CD4-positive, alpha-beta T cell treated with Interleukin-15 for 1 hour (primary cell): ENCODE measurements at regions not wholly inside any gene's neighbourhood (a gene's known extent, or its start where the extent isn't known, plus 50 kb on each side); places are given as distances from the start of the nearest gene placed in this dataset.
A peak's percentile ranks its signal among the peaks of the same experiment; 100 is the strongest.

Source experiments
- DNase-seq: peaks from one replicate; pipeline ENCODE4 v3.0.0-alpha.2; 2020

DNA sequence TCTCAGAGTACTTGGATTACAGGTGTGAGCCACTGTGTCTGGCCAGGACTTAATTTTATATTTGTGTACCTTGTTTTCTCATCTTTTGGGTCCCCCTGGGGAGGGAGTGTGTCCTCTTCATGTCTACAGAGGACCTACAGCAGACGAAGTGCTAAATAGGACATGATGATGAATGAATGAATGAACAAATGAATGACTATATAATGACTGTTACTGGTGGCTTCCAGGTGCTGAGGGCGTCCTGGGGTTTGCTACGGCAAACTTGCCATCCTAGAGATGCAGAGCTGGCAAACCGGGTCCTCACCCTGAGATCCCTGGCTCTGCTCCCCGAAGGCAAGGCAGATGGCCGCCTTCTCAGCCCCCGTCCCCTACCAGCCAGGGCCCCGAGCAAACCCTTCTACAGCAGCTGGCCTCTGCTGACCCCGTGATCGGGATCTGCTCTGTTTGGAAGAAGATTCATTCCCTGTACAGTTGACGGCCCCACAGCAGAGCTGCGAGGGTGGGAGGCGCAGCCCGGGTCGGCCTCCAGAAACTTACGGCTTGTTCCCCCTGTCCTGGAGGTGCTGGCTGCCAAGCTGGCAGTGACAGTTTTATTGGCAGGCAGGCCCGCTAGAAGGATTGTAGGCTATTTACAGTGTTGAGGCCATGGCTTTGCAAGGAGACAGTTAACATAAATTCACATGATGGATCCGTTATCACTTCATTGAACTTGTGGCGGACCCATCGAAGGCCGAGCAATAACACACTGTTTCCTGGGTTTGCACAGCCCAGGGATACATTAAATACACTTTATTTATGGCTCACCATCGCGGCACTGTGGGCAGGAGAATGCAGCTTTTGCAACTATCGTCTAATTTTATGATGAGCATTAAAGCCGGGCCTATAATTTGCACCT lies 197.7 kb upstream of the GSE1 start:
- no peak for DNase-seq

DNA sequence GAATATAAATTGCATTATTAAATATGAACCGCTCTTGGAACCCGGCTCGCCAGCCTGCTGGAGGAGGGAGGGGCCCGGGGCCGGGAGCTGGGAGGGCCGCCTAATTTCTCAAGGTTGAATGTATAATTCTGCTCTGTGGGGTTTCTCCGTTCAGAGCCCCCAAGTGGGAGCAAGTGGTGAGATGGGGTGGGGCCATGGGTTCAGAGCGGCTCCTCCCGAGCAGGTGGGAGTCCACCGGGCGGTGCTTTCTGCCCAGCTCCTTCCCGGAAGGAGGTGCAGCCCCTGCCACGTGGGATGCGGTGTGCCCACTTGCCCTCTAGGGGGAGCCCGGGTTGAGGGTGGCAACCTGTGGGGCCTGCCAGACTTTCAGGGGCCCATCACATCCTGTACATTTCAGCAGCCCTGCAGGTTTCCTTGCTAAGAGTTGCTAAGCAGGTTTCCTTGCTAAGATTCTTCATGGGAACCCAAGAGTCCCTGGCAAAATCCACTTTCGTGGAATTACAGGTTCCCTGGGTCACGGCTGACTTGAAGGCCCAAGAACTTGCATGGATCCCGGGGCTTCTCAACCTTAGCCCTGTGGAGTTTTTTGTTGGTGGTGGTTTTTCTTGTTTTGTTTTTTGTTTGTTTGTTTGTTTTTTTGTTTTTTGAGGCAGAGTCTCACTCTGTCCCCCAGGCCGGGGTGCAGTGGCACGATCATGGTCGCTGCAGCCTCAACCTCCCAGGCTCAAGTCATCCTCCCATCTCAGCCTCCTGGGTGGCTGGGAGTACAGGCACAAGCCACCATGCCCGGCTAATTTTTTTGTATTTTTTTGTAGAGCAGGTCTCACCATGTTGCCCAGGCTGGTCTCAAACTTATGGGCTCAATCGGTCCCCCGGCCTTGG lies 196.7 kb upstream of the GSE1 start:
- DNase-seq: peak; percentile 68

DNA sequence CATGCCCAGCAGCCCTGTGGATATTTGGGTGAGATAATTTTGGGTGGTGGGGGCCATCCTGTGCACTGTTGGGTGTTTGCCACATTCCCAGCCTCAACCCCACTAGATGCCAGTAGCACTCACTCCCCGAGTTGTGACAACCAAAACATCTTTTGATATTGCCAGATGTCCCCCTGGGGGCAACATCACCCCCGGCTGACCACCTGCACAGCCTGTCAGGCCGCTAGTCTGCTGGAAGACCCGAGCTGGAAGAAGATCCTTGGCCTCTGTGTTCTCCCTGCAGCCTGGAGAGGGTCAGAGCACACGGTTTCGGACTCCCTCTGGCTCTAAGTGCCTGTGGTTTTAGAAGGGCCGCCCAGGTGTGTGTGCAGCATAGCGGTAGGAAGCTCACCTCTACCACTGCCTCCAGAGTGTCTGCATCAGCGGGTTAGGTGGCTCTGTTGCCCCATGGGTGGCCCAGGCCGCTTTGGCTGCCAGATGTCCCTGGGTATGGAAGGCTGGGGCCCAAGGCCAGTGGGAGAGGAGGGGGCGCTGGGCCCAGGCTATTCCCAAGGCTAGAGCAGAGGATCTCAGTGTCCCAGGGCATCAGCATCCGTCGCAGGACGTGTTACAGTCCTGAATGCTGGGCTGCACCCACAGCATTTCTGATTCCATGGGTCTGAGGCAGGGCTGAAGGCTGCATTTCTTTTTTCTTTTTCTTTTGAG lies 195.8 kb upstream of the GSE1 start:
- no peak for DNase-seq

DNA sequence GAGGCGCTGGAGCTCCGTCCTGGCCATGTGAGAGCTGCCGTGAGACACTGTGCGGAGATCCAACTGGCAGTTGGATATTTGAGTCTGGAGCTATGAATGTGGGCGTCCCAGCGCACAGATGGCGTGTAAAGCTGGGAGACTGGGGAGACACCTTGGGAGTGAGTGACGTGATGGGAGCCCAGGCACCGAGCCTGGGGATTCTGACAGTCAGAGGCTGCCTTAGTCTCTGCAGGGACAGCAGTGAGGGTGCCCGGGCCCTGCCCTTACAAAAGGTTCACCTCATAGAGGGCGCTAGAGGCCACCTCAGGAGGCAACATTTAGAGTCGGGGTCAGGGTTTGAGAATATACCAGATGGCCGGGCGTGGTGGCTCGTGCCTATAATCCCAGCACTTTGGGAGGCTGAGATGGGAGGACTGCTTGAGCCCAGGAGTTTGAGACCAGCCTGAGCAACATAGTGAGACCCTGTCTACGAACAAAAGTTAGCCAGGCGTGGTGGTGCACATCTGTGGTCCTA lies 194.1 kb upstream of the GSE1 start:
- DNase-seq: no peak

DNA sequence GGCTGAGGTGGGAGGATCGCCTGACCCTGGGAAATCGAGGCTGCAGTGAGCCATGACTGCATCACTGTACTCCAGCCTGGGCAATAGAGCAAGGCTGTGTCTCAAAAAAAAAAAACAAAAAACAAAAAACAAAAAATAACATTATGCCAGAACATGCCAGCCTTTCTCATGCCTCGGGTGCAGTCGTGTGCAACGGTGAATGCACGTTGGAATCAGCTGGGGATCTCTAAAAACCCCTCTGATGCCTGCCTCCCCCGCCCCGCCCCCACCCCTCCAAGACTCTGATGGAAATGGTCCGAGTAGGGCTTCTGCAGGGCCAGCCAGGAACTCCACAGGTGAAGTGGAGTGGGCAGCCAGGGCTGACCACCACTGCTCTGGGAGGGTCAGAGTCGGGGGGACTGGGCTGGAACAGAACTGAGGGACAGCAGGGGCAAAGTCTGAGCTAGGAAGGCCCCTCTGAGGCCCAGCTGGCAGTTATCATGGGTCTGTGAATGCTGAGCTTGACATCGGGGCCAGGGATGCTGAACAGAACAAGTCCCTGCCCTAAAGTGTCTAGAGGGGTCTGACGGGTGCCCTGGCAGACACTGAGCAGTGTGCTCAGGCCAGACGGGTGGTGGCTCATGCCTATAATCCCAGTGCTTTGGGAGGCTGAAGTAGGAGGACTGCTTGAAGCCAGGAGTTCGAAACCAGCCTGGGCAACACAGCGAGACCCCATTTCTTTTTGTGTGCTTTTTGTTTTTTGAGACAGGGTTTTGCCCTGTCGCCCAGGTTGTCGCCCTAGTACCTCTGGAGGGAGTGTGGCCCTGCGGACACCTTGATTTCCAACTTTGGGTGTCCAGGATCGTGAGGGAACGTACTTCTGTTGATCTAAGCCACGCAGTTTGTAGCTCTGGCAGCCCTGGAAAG lies 193.4 kb upstream of the GSE1 start:
- DNase-seq: no peak

DNA sequence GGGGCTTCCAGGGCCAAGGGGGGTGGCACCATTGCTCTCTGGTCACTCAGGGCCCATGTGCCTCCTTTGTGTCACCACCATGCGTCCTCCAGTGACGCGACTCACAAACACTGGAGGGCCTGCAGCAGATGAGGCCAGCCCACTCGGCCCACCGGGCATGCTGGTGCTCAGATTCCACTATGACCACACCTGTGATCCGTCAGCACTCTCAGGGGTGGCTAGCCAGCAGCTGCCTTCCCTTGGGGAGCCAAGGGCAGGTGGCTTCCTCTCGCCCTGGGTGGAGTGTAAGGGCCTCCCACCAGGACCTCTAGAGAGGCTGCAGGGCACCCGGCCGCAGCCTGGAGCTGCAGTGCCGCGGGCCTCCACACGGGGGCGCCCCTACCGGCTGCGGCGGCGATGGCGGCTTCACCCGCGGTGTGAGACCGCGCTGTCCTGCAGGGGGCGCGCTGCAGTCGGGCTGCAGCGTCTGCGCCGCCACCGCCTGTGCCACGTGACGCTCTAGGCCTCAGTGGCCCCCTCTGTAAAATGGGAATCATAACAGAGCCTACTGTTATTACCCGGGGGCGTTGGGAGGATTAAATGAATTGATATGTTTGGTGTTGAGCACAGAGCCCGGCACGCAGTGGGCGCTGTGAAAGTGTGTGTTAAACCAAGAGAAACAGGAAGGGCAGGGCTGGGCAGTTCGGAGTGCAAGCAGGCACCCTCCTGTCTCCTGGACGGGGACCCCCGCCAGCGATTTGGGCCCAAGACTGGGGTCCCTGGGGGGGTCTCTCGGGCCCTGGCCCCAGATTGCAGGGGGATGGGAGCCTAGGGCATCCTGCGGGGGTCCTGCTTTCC lies 192.4 kb upstream of the GSE1 start:
- DNase-seq: peak; percentile 65

DNA sequence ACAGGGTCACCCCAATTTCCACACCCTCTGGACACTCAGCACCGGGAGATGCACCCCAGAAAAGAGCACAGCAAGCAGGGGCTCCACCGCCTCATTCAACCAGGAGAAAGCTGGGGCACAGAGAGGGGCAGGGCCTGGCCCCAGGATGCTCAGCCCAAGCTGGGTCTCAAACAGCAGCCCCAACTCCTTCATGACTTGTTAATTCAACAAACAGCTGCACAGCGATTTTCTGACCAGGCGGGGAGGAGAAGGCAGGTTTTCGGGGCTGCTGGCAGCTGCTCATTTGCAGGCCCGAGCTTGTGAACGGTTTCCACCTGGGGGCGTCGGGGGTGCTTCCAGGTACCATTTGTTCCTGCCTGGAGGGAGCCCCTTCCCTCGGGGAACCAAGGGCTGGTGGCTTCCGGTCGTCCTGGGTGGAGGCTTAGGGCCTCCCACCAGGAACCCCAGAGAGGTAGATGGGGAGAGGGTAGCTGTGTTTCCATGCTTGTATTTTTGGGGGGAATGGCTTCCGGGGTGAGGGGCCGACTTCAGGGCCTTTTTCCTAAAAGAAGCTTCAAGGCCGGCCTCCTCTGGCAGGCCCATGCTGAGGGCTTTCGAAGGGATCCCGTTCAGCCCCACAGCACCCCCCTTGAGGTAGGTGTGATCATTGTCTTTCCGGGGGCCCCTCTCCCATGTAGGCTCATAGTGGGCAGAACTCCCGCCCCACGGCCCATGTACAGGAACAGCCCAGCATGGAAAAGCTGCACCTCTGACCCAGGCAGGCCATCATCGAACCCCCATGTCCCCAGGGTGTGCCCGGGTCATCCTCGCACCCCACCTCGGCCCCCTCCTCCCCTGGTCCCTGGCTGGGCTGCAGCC lies 191.6 kb upstream of the GSE1 start:
- DNase-seq: no peak

DNA sequence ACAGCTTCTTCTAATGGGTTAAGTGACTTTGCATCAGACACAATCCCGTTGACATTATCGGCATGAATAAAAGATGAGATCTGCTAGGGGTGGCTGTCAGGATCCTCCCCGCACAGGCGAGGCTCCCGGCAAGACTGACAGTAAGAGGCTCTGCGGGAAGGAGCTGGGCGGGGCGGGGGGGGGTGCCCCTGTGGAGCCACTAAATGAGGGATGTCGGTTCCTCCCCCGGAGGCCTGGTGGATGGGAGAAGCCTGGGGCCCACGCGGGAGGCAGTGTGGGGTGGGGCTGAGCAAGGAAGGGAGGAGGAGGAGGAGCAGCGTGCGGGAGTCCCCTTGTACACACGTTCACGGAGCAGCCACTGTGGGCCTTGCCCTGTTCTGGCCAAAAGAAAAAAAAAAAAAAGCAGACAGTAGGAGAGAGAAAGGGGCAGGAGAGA lies 190.9 kb upstream of the GSE1 start:
- no peak for DNase-seq

DNA sequence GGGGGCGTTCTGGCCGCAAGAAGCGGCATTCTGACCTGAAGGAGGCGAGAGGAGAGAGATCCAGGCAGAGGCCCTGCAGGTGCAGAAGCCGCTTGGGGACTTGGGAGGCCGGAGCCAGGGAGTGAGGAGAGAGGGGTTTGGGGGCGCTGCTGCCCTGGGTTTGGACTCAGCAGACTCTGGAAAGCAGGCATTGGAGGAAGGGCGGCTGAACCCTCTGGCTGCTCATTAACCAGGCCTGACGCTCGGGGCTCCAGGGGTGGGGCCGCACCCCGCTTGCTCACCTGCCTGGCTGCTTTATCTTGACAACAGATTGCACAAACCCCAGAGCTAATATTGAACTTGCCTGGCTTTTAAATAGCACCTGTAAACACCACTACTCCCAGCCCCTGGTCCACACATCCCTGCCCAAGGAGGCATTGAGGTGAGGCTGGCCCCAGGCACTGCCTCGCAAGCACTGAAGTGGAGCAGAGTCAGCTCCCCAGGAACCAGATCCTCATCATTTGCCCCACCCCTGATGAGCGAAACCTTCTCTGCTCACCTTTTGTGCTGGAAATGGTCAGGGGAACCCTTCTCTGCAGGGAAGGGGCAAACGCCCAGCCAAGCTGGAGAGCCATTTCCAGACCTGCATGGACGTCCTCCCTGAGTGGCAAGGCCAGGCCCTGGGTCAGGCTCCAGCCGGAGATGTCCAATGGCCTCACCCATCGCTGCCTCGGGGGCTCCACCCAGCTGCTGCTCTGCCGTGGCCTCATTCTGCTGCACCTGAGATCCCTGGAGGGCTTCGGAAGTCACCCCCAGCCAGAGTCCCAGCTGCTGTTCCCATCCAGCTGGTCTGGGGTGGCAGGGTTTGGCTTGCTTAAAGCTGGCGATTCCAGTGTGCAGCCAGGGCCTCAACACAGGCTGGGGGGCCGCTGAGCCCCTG lies 190.2 kb upstream of the GSE1 start:
- DNase-seq: no peak

DNA sequence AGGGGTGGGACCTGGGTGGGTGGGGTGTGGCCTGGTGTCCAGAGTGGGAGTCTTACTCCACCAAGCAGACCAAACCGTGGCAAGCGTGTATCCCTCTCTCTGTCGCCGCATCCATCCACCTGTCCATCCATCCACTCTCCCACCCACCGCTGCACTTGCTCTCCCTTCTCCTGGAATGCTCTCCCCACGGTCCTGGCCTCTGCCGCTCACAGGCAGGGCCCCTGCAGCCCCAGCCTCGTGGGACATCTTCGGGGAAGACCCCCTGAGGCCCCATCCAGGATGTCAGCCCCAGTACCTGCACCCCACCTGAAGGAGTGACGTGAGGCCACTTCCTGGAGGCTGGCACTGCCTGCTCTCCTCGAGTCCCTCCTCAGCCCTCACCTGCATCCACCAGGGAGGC lies 189.5 kb upstream of the GSE1 start:
- no peak for DNase-seq

DNA sequence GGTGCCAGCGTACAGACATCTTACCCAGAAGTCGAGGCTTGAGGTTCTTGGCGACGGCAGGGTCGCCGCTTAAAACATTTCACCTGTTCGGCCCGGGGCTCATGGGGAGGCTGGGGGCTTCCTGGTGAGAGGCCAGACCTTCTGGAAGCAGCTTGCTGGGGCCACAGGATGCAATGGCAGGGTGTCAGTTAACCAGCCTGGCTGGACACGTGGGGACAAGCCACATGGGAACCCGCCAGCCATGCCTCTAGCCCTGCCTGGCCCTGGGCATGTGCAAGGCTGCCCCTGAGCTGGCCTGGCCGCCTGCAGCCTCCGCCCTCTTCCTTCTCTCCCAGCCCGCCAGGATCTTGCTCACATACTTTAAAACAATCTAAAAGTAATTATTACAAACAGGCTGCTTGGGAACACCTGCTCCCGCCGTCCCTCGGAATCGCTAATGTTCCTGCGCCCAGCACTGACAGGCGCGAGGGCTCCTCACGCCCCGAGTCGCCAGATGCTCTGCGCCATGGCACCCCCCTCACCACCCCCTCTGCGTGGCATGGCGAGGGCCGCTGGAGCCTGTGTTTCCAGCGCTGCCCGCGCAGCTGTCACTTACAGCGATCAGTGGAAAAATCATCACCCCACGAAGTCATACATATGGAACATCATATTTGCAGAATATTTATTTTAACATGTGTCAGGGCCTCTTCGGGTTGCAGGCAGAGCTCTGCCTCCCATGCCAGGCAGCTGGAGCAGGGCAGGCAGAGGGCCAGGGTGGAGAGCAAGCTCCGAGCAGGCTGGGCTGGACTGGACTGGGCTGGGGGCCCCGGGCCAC lies 188.7 kb upstream of the GSE1 start:
- no peak for DNase-seq

DNA sequence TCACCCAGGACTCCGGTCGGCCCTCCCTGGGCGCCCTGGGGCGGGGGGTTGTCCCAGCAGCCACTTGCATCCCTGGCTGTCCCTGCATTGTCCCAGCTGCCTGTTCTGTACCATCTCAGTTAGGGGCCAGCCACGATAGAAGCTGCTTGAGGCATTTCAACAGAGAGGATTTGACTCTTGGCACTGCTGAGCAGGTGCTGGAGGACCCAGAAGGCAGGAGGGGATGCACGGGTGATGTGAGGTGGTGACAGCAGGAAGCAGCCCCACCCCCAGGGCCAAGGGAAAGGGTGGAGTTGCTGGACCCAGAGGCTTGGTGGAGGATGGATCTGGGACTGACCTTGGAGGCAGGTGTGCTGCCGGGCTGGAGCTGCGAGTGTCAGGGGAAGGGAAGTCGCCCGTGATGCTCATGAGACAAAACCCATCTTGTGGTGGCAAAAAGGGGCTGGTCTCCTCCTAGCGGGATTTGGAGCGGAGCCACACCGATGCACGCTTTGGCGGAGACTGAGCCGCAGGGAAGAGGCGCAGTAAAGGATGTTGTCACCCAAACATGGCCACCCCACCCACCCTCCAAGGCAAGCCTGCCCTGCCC lies 188.0 kb upstream of the GSE1 start:
- DNase-seq: no peak

DNA sequence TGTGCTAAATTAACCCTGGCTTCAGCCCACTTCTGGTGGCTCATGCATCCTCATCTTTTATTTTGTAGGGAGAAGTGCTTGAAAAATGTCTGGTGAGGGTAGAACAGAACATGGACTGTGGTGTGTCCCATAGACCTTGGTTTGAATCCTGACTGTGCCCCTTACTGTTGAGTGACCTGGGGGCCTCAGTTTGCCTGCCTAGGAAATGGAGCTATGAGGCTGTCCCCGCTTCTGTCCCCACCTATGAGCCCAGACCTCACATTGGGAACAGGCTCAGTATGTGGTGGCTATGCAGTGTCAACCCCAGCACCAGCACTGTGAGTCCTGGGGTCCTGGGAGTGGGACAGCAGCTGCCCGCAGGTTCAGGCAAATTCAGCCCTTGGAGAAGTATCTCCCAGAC lies 186.3 kb upstream of the GSE1 start:
- no peak for DNase-seq

DNA sequence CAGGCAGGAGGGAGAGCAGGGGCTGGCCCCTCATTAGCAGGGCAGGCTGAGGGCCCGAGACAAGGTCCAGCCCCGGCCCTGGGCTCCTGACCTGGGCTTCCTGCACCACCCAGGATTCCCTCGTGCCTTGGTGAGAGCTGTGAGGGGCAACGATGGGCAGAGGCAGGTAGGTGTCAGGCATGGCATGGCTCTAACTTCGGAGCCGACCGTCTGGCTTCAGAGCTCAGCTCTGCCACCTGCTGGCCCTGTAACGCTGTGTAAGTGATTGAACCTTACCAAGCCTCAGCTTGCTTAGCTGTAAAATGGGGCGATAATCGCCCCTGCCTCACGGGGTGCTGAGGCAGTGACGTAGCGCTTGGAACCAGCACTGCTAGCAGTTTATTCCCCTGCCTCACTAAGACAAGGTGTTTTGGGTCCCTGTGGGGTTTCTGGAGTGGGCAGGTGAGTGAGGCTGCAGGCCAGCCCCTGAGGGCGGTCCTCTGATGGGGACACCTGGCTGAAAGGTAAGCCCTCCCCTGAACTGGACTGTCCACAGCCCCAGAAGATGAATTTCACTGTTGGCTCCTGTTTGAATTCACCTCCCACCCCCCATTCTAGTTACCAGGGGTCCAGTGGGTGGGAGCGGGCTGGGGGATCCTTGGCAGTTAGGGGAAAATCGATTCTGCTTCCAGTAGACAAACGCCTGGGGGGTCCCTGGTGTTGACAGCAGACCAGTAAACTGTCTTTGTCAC lies 184.8 kb upstream of the GSE1 start:
- peak; percentile 38 for DNase-seq

DNA sequence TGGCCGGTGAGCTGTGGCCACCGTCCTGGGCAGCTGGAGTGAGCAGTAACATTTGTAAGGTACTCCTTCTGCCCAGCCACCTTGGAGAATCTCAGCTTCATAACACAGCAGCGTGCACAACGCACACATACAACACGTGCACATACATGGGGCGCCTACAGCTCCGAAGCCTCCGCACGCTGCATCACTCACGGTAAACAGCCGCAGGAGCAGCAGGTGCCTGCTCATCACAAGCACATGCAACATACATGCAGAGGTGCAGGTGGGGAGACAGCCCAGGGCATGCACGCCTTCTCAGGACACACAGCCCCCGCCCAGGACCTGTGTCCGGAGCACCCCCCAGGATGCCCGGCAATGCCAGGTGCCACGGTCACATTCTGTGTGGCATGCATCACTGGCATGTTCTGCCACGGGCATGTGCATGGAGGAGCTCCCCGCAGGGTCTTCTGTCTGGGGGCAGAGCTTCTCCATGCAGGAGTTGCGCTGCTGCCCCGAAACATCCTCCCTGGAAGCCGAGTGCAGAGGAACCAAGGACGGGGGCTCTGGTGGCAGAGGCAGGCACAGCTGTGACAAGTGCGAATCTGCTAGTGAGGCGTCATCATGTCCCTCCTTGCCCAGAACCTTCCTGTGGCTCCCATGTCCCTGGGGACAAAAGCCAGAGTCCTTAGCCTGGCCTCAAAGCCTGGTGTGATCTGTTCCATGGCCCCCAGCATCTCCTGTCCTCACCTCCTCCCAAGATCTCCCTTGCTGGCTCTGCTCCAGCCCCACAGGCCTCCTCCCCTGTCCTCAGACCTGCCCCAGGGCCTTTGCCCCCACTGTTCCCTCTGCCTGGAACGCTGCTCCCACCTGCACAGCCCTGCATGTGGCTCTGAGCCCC lies 184.0 kb upstream of the GSE1 start:
- peak; percentile 15 for DNase-seq
